Activated CD8-positive, alpha-beta T cell treated with anti-CD3 and anti-CD28 coated beads, Interleukin-2, amount 10 ng/mL, durations not matched to agents 7 days and 5 days (primary cell): ENCODE measurements at regions not wholly inside any gene's neighbourhood (a gene's known extent, or its start where the extent isn't known, plus 50 kb on each side); places are given as distances from the start of the nearest gene placed in this dataset.
"Not testable (repeated sequence)": the region's sequence is repeated elsewhere in the genome, so short reads cannot be mapped to it uniquely, and the experiment has no call there.

ENCODE experiments used
- ATAC-seq: fragments of 150-1000 bp; cut with Tn5 transposase; one replicate; pipeline ENCODE4 v1.10.0; 2021; ENCODE audit warnings: moderate library complexity
- CTCF ChIA-PET: fragments of 350-600 bp; sonication (Branson Sonifier 250); formaldehyde crosslinking; loops from one replicate; lab custom pipeline; 2021; ENCODE audit warnings: antibody characterized with exemption; lab: Charles Lee
- POLR2A ChIA-PET: fragments of 350-600 bp; sonication (Branson Sonifier 250); formaldehyde crosslinking; loops from one replicate; lab custom pipeline; 2021; ENCODE audit warnings: antibody characterized with exemption; lab: Charles Lee
- DNase-seq: peaks from one replicate; pipeline ENCODE4 v3.0.0-alpha.2; 2020
- H3K27ac Mint-ChIP-seq: one replicate; pipeline ENCODE4 v1.8.0; 2021; ENCODE audit warnings: mild to moderate bottlenecking, mixed read lengths
- H3K27me3 Mint-ChIP-seq: one replicate; pipeline ENCODE4 v1.8.0; 2021; ENCODE audit warnings: low read depth, mixed read lengths
- H3K36me3 Mint-ChIP-seq: one replicate; pipeline ENCODE4 v1.8.0; 2021; ENCODE audit warnings: low read depth, mixed read lengths
- H3K4me1 Mint-ChIP-seq: one replicate; pipeline ENCODE4 v1.8.0; 2021; ENCODE audit warnings: low read depth, mixed read lengths
- H3K4me3 Mint-ChIP-seq: one replicate; pipeline ENCODE4 v1.8.0; 2021; ENCODE audit warnings: mild to moderate bottlenecking, mixed read lengths
- H3K9me3 Mint-ChIP-seq: one replicate; pipeline ENCODE4 v1.8.0; 2022; ENCODE audit warnings: mixed read lengths; ENCODE audit not compliant: insufficient read depth

- Mint-ChIP-seq H3K36me3 (no peaks in the 10 kb centered on the region), H3K4me1 (no peaks in the 10 kb centered on the region), H3K4me3 (no peak overlapping the region), H3K9me3 (no peaks in the 10 kb centered on the region), H3K27ac (no peak overlapping the region), H3K27me3 (peaks cover 2% of the 10 kb centered on the region)
- POLR2A ChIA-PET, result no interaction called here
- DNase-seq (no peak), ATAC-seq (no peak)
- CTCF ChIA-PET, result no interaction called here
Observed at GRCh38 chr5:57900381-57900944, 417.9 kb upstream of the ACTBL2 start.

- DNase-seq, result no peak
- Mint-ChIP-seq H3K27ac (no peak overlapping the region), H3K4me1 (no peaks in the 10 kb centered on the region), H3K36me3 (no peaks in the 10 kb centered on the region), H3K27me3 (no peaks in the 10 kb centered on the region), H3K9me3 (no peaks in the 10 kb centered on the region), H3K4me3 (no peak overlapping the region)
- POLR2A ChIA-PET, result no interaction called here
- no peak for ATAC-seq
- CTCF ChIA-PET, result no interaction called here
Observed at GRCh38 chr5:57896576-57896975, 414.0 kb upstream of the ACTBL2 start.

GRCh38 chr5:57895766-57896165, 413.2 kb upstream of the ACTBL2 start:
- ChIA-PET POLR2A (no interaction called here), CTCF (no interaction called here)
- H3K4me3 Mint-ChIP-seq, result no peak overlapping the region
- H3K27me3 Mint-ChIP-seq, result no peaks in the 10 kb centered on the region
- H3K36me3 Mint-ChIP-seq, result no peaks in the 10 kb centered on the region
- no peaks in the 10 kb centered on the region for H3K4me1 Mint-ChIP-seq
- DNase-seq, result no peak
- no peak for ATAC-seq
- no peak overlapping the region for H3K27ac Mint-ChIP-seq
- no peaks in the 10 kb centered on the region for H3K9me3 Mint-ChIP-seq

- ATAC-seq, result no peak
- Mint-ChIP-seq H3K27ac (no peak overlapping the region), H3K9me3 (no peaks in the 10 kb centered on the region), H3K27me3 (no peaks in the 10 kb centered on the region), H3K4me3 (no peak overlapping the region), H3K36me3 (no peaks in the 10 kb centered on the region), H3K4me1 (no peaks in the 10 kb centered on the region)
- ChIA-PET POLR2A (no interaction called here), CTCF (no interaction called here)
- DNase-seq, result no peak
Observed at GRCh38 chr5:57893926-57894325, 411.3 kb upstream of the ACTBL2 start.

- no peak overlapping the region for H3K27ac Mint-ChIP-seq
- no peaks in the 10 kb centered on the region for H3K27me3 Mint-ChIP-seq
- ATAC-seq (no peak), DNase-seq (no peak)
- ChIA-PET POLR2A (no interaction called here), CTCF (no interaction called here)
- H3K36me3 Mint-ChIP-seq, result no peaks in the 10 kb centered on the region
- H3K4me1 Mint-ChIP-seq, result no peaks in the 10 kb centered on the region
- H3K9me3 Mint-ChIP-seq, result no peaks in the 10 kb centered on the region
- no peak overlapping the region for H3K4me3 Mint-ChIP-seq
Observed at GRCh38 chr5:57891443-57891842, 408.8 kb upstream of the ACTBL2 start.

- H3K27ac Mint-ChIP-seq, result no peak overlapping the region
- no peaks in the 10 kb centered on the region for H3K9me3 Mint-ChIP-seq
- no peaks in the 10 kb centered on the region for H3K4me1 Mint-ChIP-seq
- CTCF ChIA-PET, result no interaction called here
- no peaks in the 10 kb centered on the region for H3K36me3 Mint-ChIP-seq
- H3K27me3 Mint-ChIP-seq, result no peaks in the 10 kb centered on the region
- ATAC-seq (no peak), DNase-seq (no peak)
- H3K4me3 Mint-ChIP-seq, result no peak overlapping the region
- POLR2A ChIA-PET, result no interaction called here
Observed at GRCh38 chr5:57889558-57889957, 406.9 kb upstream of the ACTBL2 start.

- ChIA-PET POLR2A (no interaction called here), CTCF (interaction anchor here (1.3 kb wide), 1 partner anchor 573 kb away, joined by 6 read pairs; no protein-coding TSS in a partner anchor)
- no peaks in the 10 kb centered on the region for H3K36me3 Mint-ChIP-seq
- H3K9me3 Mint-ChIP-seq, result no peaks in the 10 kb centered on the region
- no peak overlapping the region for H3K27ac Mint-ChIP-seq
- no peak overlapping the region for H3K4me3 Mint-ChIP-seq
- no peak for ATAC-seq
- H3K4me1 Mint-ChIP-seq, result no peaks in the 10 kb centered on the region
- H3K27me3 Mint-ChIP-seq, result no peaks in the 10 kb centered on the region
- DNase-seq, result no peak
Observed at GRCh38 chr5:57887851-57888621, 405.4 kb upstream of the ACTBL2 start.

DNA sequence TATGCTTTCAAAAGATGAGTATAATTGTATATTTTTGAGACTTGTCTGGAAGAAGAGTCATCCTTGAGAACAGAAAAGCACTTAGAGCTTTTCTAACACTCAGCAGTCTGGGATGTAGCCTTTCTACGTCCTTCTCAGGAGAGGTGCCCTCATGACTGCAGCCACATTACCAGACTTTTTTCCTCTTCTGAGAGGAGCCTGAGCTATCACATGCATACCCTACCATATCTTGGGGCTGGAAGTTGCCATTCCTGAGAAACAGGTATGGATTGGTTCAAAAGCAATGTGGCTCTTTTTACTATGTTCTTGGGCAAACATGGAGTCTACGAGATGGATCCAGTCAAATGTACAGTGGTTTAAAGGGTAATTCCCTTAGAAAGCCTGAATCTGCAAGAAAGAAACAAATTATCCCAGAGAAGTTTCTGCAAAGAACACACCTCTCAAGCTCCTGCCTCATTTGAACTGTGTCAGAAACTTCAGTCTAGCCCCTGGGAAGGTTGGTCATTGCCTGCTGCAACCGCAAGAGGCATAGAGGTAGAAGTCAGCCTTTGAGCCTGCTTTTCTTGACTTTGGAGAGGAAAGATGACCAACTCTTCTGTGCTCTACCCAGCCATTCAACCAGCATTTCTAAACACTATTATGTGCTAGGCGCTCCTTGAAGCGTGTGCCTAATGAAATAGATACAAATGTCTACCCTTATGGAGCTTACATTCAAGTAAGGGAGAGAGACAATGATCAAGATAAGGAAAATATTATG, 401.9 kb upstream of the ACTBL2 start:
- Mint-ChIP-seq H3K4me1 (no peaks in the 10 kb centered on the region), H3K9me3 (no peaks in the 10 kb centered on the region), H3K36me3 (no peaks in the 10 kb centered on the region), H3K27me3 (no peaks in the 10 kb centered on the region), H3K4me3 (no peak overlapping the region), H3K27ac (no peak overlapping the region)
- DNase-seq, result no peak
- ChIA-PET CTCF (no interaction called here), POLR2A (no interaction called here)
- ATAC-seq, result no peak

GRCh38 chr5:57880216-57880615, 397.6 kb upstream of the ACTBL2 start:
- Mint-ChIP-seq H3K4me3 (no peak overlapping the region), H3K9me3 (no peaks in the 10 kb centered on the region), H3K4me1 (no peaks in the 10 kb centered on the region), H3K27ac (no peak overlapping the region), H3K27me3 (no peaks in the 10 kb centered on the region), H3K36me3 (no peaks in the 10 kb centered on the region)
- ChIA-PET POLR2A (no interaction called here), CTCF (no interaction called here)
- no peak for ATAC-seq
- no peak for DNase-seq

GRCh38 chr5:57878301-57878722, 395.7 kb upstream of the ACTBL2 start:
- no peak for ATAC-seq
- Mint-ChIP-seq H3K27me3 (no peaks in the 10 kb centered on the region), H3K36me3 (no peaks in the 10 kb centered on the region), H3K9me3 (no peaks in the 10 kb centered on the region), H3K4me3 (no peak overlapping the region), H3K27ac (no peak overlapping the region), H3K4me1 (no peaks in the 10 kb centered on the region)
- ChIA-PET POLR2A (no interaction called here), CTCF (interaction anchor here (0.6 kb wide), 1 partner anchor 843 kb away, joined by 3 read pairs; no protein-coding TSS in a partner anchor)
- no peak for DNase-seq

- Mint-ChIP-seq H3K27ac (no peak overlapping the region), H3K36me3 (no peaks in the 10 kb centered on the region), H3K4me3 (no peak overlapping the region), H3K4me1 (no peaks in the 10 kb centered on the region), H3K27me3 (no peaks in the 10 kb centered on the region), H3K9me3 (no peaks in the 10 kb centered on the region)
- no peak for ATAC-seq
- DNase-seq, result no peak
- ChIA-PET POLR2A (no interaction called here), CTCF (no interaction called here)
Observed at GRCh38 chr5:57871496-57871895, 388.9 kb upstream of the ACTBL2 start.

GRCh38 chr5:57870267-57870666, 387.7 kb upstream of the ACTBL2 start:
- H3K36me3 Mint-ChIP-seq, POLR2A ChIA-PET, DNase-seq, H3K9me3 Mint-ChIP-seq, H3K27ac Mint-ChIP-seq, H3K27me3 Mint-ChIP-seq, CTCF ChIA-PET, H3K4me3 Mint-ChIP-seq, H3K4me1 Mint-ChIP-seq, ATAC-seq: not testable (repeated sequence)
